ENCODE measurements at regions not wholly inside any gene's neighbourhood (a gene's known extent, or its start where the extent isn't known, plus 50 kb on each side); places are given as distances from the start of the nearest gene placed in this dataset.

DNA sequence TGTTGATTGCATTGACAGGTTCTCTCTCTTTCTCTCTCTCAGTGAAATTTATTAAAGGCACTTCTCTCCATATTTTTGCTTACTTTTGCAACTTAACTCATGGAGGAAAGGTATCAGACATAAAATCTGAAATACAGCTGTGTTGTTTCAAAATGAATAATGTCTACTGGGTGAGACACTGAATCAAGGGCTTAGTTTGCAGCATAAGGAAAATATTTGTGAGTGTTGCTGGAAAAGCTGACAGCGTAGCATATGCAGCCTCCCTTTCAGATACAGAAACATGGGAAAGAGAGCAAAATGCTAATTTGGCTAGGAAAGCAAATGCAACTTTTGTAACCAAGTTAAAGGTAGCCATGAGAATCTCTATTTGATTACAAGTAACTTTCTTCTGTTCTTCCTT is 81.5 kb upstream of the COL3A1 start:
- Histone ChIP-seq H3K9me3 (ENCODE audit: insufficient read depth, low read length) (no peaks in the 10 kb centered on the region), H3K36me3 (ENCODE audit: low read length) (no peaks in the 10 kb centered on the region), H3K9me2 (replicated peaks; ENCODE audit: insufficient read depth, low read length) (no peaks in the 10 kb centered on the region), H3K27me3 (ENCODE audit: low read length) (no peaks in the 10 kb centered on the region), H3K9ac (ENCODE audit: low read length) (no peak overlapping the region), H3K4me3 (ENCODE audit: insufficient read depth, low read length, poor library complexity, severe bottlenecking) (no peak overlapping the region), H4K20me1 (ENCODE audit: low read depth, low read length) (no peaks in the 10 kb centered on the region), H3K4me2 (ENCODE audit: low read depth, low read length, poor library complexity, severe bottlenecking) (no peak overlapping the region), H2AFZ (ENCODE audit: low read depth, low read length, severe bottlenecking) (no peak overlapping the region), H3K27ac (ENCODE audit: low read depth, low read length) (no peak overlapping the region), H3K79me2 (ENCODE audit: insufficient read depth, low read length) (no peaks in the 10 kb centered on the region), H3F3A (ENCODE audit: insufficient read depth) (no peaks in the 10 kb centered on the region)
- no peak for TF ChIP-seq EZH2phosphoT487 (conservative IDR thresholded peaks at IDR 0.05; ENCODE audit: low read length)
- TF ChIP-seq, protein P1, sequence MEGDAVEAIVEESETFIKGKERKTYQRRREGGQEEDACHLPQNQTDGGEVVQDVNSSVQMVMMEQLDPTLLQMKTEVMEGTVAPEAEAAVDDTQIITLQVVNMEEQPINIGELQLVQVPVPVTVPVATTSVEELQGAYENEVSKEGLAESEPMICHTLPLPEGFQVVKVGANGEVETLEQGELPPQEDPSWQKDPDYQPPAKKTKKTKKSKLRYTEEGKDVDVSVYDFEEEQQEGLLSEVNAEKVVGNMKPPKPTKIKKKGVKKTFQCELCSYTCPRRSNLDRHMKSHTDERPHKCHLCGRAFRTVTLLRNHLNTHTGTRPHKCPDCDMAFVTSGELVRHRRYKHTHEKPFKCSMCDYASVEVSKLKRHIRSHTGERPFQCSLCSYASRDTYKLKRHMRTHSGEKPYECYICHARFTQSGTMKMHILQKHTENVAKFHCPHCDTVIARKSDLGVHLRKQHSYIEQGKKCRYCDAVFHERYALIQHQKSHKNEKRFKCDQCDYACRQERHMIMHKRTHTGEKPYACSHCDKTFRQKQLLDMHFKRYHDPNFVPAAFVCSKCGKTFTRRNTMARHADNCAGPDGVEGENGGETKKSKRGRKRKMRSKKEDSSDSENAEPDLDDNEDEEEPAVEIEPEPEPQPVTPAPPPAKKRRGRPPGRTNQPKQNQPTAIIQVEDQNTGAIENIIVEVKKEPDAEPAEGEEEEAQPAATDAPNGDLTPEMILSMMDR (IDR thresholded peaks at IDR 0.05; ENCODE audit: insufficient read depth, low read length, poor library complexity, severe bottlenecking): no peak

DNA sequence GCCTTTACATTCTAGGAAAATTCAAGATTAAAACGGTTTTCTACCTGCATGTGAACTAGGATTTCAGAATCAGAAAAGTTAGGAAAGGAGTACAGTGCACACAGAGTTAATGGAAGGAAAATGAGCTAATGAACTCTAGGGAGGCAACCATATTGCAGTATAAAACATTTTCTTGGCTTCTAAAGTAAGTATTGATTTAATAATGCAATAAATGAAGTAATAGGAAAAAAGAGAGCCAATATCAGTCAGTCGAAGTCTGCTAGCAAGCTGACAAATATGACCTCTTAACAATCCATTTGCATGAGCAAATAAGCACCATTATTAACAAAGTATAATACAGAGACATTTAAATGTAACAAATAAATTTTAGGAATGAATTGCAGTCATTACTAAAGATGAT is 80.2 kb upstream of the COL3A1 start:
- Histone ChIP-seq H3K27me3 (ENCODE audit: low read length) (no peaks in the 10 kb centered on the region), H2AFZ (ENCODE audit: low read depth, low read length, severe bottlenecking) (no peak overlapping the region)
- TF ChIP-seq, protein P1 (IDR thresholded peaks at IDR 0.05; ENCODE audit: insufficient read depth, low read length, poor library complexity, severe bottlenecking): no peak
- no peak for TF ChIP-seq EZH2phosphoT487 (conservative IDR thresholded peaks at IDR 0.05; ENCODE audit: low read length)

DNA sequence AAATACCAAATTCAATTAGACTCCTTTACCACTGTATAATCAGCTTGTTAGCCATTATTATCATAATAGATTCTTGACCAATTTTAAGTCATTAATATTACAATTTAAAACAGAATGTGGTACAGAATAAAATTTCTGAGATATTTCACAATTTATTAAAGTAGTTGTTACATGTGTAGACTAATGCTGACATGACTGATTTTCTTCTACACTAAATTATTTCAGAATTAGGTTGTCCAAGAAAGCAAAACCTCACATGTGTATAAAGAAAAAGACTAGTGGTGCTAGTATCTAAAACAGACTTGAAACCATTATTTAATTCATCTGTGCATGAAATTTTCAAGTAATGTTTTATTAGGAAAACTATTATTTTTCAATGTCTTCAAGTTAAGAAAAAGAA is 79.2 kb upstream of the COL3A1 start:
- H4K20me1 ChIP-seq (ENCODE audit: low read depth, low read length): no peaks in the 10 kb centered on the region
- H3K9me2 ChIP-seq (replicated peaks; ENCODE audit: insufficient read depth, low read length): no peaks in the 10 kb centered on the region
- no peaks in the 10 kb centered on the region for H3K9me3 ChIP-seq (ENCODE audit: insufficient read depth, low read length)
- no peak overlapping the region for H3K9ac ChIP-seq (ENCODE audit: low read length)
- no peaks in the 10 kb centered on the region for H3K79me2 ChIP-seq (ENCODE audit: insufficient read depth, low read length)
- no peak overlapping the region for H3K27ac ChIP-seq (ENCODE audit: low read depth, low read length)
- H2AFZ ChIP-seq (ENCODE audit: low read depth, low read length, severe bottlenecking): no peak overlapping the region
- no peaks in the 10 kb centered on the region for H3F3A ChIP-seq (ENCODE audit: insufficient read depth)
- no peaks in the 10 kb centered on the region for H3K36me3 ChIP-seq (ENCODE audit: low read length)
- H3K4me3 ChIP-seq (ENCODE audit: insufficient read depth, low read length, poor library complexity, severe bottlenecking): no peak overlapping the region
- TF ChIP-seq EZH2phosphoT487 (conservative IDR thresholded peaks at IDR 0.05; ENCODE audit: low read length): no peak
- TF ChIP-seq, protein P1 (IDR thresholded peaks at IDR 0.05; ENCODE audit: insufficient read depth, low read length, poor library complexity, severe bottlenecking): no peak
- no peaks in the 10 kb centered on the region for H3K27me3 ChIP-seq (ENCODE audit: low read length)
- H3K4me2 ChIP-seq (ENCODE audit: low read depth, low read length, poor library complexity, severe bottlenecking): no peak overlapping the region

More for the DNA sequence above, 80.2 kb upstream of the COL3A1 start:
- no peaks in the 10 kb centered on the region for H3K9me2 ChIP-seq (replicated peaks; ENCODE audit: insufficient read depth, low read length)
- no peak overlapping the region for H3K4me2 ChIP-seq (ENCODE audit: low read depth, low read length, poor library complexity, severe bottlenecking)
- no peaks in the 10 kb centered on the region for H3K79me2 ChIP-seq (ENCODE audit: insufficient read depth, low read length)
- no peaks in the 10 kb centered on the region for H3F3A ChIP-seq (ENCODE audit: insufficient read depth)
- H3K4me3 ChIP-seq (ENCODE audit: insufficient read depth, low read length, poor library complexity, severe bottlenecking): no peak overlapping the region
- no peaks in the 10 kb centered on the region for H3K36me3 ChIP-seq (ENCODE audit: low read length)
- H4K20me1 ChIP-seq (ENCODE audit: low read depth, low read length): no peaks in the 10 kb centered on the region
- no peaks in the 10 kb centered on the region for H3K9me3 ChIP-seq (ENCODE audit: insufficient read depth, low read length)
- no peak overlapping the region for H3K27ac ChIP-seq (ENCODE audit: low read depth, low read length)
- no peak overlapping the region for H3K9ac ChIP-seq (ENCODE audit: low read length)

All from SU-DHL-6 (cell line).